NT2/D1 (cell line): ENCODE measurements at regions not wholly inside any gene's neighbourhood (a gene's known extent, or its start where the extent isn't known, plus 50 kb on each side); places are given as distances from the start of the nearest gene placed in this dataset.

Experiments
- DNase-seq: peaks from one replicate; pipeline ENCODE4 v3.0.0-alpha.2; 2011; ENCODE audit warnings: low read depth, low spot score
- H3K27me3 ChIP-seq: 2 replicates; pipeline ENCODE4 v1.6.0; 2011; ENCODE audit warnings: mild to moderate bottlenecking; ENCODE audit not compliant: insufficient read length, insufficient read depth
- H3K36me3 ChIP-seq: 2 replicates; pipeline ENCODE4 v1.6.1; 2011; ENCODE audit warnings: mild to moderate bottlenecking, low read length, mixed read lengths; ENCODE audit not compliant: insufficient read depth, insufficient read length
- H3K4me1 ChIP-seq: 2 replicates; pipeline ENCODE4 v1.5.1; 2011; ENCODE audit not compliant: insufficient read depth, insufficient read length
- H3K4me3 ChIP-seq: 2 replicates; pipeline ENCODE4 v1.5.1; 2011; ENCODE audit warnings: low read depth; ENCODE audit not compliant: insufficient read length
- H3K9ac ChIP-seq: 2 replicates; pipeline ENCODE4 v1.6.0; 2011; ENCODE audit warnings: low read depth; ENCODE audit not compliant: insufficient read length
- H3K9me3 ChIP-seq: 2 replicates; pipeline ENCODE4 v1.5.1; 2011; ENCODE audit warnings: mild to moderate bottlenecking, low read length; ENCODE audit not compliant: insufficient read depth
- SUZ12 ChIP-seq: IDR thresholded peaks from 2 replicates; pipeline ENCODE4 v1.6.1; 2011; ENCODE audit not compliant: insufficient read length, insufficient read depth; ENCODE audit errors: extremely low read depth
- YY1 ChIP-seq: IDR thresholded peaks from 2 replicates; pipeline ENCODE4 v1.6.1; 2011; ENCODE audit not compliant: insufficient read length, insufficient read depth
- ZNF274 ChIP-seq: IDR thresholded peaks from 2 replicates; pipeline ENCODE4 v1.6.1; 2011; ENCODE audit warnings: mild to moderate bottlenecking, low read depth, low read length

DNA sequence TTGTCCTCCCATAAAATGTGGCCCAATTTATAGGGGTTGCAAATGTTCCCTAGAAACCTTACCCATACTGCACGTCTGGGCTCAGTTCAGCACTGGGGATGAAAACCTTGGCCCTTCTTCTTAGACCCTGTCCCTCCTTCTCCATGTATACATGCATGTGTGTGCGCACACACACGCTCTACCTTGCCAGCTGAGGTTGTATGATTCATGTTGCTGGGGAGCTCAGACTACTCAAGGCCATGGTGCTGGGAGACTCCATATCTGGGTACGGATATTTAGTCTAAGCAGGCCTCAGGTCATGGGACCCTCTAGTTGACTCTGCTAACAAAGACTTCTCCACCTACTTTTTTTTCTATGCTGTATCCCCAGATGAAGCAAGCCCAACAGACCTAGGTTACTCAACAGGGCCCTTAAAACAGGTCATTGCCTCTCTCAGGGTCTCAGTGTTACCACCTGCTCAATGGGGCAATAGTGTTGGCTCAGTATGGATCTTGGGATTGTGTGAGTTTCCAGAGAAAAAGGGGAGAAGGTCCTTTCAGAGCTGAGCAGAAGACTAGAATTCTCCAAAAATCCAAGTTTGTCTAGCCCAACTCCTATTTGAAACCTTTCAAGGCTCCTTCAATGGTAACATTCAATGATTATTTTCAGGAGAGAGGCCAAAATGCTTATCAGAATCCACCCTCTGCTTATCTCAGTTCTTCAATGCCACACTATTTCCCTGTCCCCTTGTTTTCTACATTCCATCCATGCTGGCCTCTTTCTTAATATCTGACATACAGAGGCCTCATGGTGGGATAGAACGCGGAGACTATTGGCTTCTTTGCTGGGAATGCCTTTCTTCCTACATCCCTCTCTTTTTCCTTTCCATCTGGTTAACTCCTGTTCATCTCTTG, 123.6 kb upstream of the PITX1 start:
- no peak for DNase-seq

DNA sequence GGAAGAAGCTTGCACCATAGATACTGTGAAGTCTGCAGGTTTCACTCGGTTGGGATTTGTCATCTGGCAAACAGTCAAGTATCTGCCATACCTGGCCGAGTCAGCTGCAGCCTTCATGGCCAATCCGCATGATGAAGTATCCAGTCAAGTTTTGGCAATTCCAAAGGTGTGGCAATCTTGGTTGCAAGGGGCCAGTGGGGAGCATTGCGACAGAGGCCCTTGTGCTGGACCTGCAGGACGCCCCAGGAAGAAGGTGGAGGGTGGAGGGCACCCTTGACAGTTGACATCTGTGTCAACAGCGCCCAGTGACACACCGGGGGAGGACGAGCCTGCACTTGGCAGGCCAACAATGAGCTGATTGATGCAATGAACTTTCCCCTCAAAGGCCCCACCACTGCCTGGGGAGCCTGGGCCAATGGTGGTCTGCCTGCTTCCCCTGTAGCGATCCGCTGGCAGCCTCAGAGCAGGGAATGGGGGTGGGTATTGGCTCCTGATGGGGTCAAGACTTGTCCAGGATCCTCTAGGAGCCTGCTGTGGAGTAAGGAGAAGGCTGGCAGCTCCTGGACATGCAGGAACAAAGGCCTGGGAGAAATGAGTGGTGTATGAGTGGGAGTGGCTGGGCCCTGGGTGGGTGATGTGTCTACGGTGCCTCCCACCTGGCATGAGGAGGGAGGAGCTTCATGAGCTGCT, 122.8 kb upstream of the PITX1 start:
- Histone ChIP-seq H3K4me3 (no peak overlapping the region), H3K9ac (no peak overlapping the region), H3K36me3 (no peaks in the 10 kb centered on the region), H3K27me3 (no peaks in the 10 kb centered on the region), H3K9me3 (no peaks in the 10 kb centered on the region; the same call in 1 of the 2 replicates), H3K4me1 (no peaks in the 10 kb centered on the region)
- TF ChIP-seq SUZ12 (no peak), YY1 (no peak), ZNF274 (no peak)
- no peak for DNase-seq

More for the DNA sequence above, 123.6 kb upstream of the PITX1 start:
- H3K4me3 ChIP-seq = no peak overlapping the region
- no peak overlapping the region for H3K9ac ChIP-seq
- H3K9me3 ChIP-seq = no peaks in the 10 kb centered on the region; the same call in 1 of the 2 replicates
- no peaks in the 10 kb centered on the region for H3K27me3 ChIP-seq
- TF ChIP-seq ZNF274 (no peak), SUZ12 (no peak), YY1 (no peak)
- no peaks in the 10 kb centered on the region for H3K36me3 ChIP-seq
- no peaks in the 10 kb centered on the region for H3K4me1 ChIP-seq

DNA sequence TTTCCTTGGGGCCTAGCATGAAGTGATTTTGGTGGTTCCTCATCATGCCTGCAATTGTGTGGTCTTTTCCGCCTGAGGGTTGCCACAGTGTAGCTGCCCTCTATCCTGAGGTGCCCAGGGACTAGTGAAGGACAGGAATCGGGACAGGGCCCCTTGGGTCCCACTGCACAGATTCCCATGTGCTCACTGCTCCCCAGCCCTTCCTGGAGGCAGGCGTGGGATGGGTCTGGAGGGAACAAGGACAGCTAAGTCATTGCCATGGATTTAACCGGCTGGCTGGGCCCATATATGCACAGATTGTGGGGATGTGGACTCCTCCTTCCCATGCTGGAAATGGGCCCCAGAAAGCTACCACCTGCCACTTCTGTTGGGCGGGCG, 122.3 kb upstream of the PITX1 start:
- H3K9ac ChIP-seq = no peak overlapping the region
- DNase-seq = no peak
- no peaks in the 10 kb centered on the region for H3K27me3 ChIP-seq
- no peaks in the 10 kb centered on the region; the same call in 1 of the 2 replicates for H3K9me3 ChIP-seq
- no peaks in the 10 kb centered on the region for H3K4me1 ChIP-seq
- no peaks in the 10 kb centered on the region for H3K36me3 ChIP-seq
- no peak overlapping the region for H3K4me3 ChIP-seq
- TF ChIP-seq SUZ12 = no peak
- no peak for TF ChIP-seq ZNF274
- TF ChIP-seq YY1 = no peak

DNA sequence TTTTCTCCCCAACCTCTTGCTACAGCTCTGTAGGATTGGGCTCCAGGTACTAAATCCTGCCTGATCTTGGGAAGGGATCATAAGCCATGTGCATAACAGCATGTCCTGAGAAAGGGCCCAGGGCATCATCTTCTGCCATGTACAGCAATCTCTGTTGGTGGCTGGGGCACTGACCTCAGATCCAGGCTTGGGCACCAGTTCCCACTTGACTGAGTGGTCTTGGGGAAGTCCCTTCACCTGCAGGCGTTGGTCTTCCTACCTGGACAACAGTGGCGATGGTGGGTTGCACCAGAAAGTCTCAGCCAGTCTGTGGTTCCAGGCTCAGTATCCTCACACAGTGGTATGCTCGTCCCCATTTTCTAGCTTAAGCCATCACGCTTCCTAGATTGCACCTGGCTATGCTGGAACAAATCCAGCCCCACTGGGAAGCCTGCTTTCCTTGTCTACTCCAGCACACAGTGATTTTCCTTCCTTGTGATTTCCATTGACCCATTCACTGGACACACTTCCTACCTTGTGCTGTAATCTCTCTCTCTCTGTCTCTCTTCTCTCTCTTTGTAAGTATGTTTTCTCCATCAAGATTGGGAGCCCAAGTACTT, 121.7 kb upstream of the PITX1 start:
- no peaks in the 10 kb centered on the region for H3K27me3 ChIP-seq
- no peak for TF ChIP-seq ZNF274
- no peak for TF ChIP-seq YY1
- H3K9ac ChIP-seq = no peak overlapping the region
- DNase-seq = no peak
- no peak overlapping the region for H3K4me3 ChIP-seq
- H3K4me1 ChIP-seq = peaks cover 3% of the 10 kb centered on the region
- H3K9me3 ChIP-seq = no peaks in the 10 kb centered on the region; the same call in 1 of the 2 replicates
- H3K36me3 ChIP-seq = no peaks in the 10 kb centered on the region

DNA sequence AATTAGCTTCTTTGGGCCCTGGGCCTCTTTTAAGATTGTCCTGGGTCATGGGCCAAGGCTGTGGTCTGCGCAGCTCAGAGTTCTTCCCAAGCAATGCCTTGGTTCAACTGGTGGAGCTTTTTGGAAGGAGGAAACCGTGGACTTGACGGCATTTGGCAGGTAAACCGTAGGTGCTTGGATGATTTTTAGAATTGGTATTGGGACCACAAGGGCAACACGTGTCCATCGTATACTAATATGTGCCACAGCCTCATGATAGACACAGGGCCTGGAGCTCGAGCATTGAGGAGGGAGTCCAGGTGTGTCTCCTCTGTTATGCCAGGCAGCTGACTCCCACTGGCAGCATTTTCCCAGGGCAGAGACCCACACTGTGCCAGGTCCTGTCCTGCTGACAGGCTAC, 120.9 kb upstream of the PITX1 start:
- TF ChIP-seq SUZ12 = no peak
- TF ChIP-seq YY1 = no peak
- TF ChIP-seq ZNF274 = no peak
- no peaks in the 10 kb centered on the region for H3K36me3 ChIP-seq
- no peaks in the 10 kb centered on the region for H3K27me3 ChIP-seq
- no peak for DNase-seq
- no peaks in the 10 kb centered on the region; the same call in 1 of the 2 replicates for H3K9me3 ChIP-seq
- no peak overlapping the region for H3K4me3 ChIP-seq
- H3K4me1 ChIP-seq = peaks cover 7% of the 10 kb centered on the region
- H3K9ac ChIP-seq = no peak overlapping the region

DNA sequence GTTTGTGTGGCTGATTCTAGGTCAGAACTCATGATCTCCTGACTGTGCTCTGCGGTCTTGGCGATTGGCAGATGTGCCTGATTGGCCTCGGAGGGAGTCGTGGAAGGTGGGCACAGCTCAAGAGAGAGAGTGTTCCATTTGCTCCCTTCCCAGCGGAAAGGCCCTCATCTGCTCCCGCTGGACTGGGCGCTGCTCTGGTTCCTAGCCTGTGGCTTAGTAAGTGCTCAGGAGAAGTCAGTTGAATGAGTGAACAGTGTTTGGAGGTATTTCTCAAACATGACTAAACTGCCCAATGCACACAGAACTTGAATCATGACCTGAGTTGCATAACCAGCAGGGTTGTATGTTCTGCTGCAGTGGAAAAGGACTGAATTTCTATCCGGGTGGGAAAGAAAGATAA, 120.2 kb upstream of the PITX1 start:
- DNase-seq = no peak
- H3K27me3 ChIP-seq = no peaks in the 10 kb centered on the region
- peaks cover 8% of the 10 kb centered on the region for H3K4me1 ChIP-seq
- H3K36me3 ChIP-seq = no peaks in the 10 kb centered on the region
- H3K9me3 ChIP-seq = no peaks in the 10 kb centered on the region; the same call in 1 of the 2 replicates
- no peak overlapping the region for H3K9ac ChIP-seq
- TF ChIP-seq ZNF274 (no peak), YY1 (no peak), SUZ12 (no peak)
- H3K4me3 ChIP-seq = no peak overlapping the region

DNA sequence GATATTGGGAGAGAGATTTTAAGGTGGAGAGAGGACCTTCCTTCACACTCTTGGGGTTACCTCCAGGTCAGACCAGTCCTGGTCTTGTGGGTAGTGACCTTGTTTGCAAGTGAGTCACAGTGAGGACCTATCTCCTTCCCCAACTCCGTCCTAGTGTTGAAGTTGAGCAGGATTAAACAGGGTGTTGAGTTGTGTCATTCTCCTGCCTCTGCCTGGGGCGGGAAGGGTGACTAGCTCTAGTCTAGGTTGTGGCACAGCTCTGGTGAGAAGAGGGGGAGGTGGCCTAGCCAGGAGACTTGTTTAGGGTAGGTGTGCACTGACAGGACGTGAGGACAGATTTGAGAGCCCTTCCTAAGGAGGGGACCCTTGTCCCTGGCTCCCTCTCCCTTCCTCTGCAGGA, 119.6 kb upstream of the PITX1 start:
- no peak for DNase-seq

More for the DNA sequence above, 119.6 kb upstream of the PITX1 start:
- H3K9ac ChIP-seq = no peak overlapping the region
- no peak for TF ChIP-seq YY1
- no peak for TF ChIP-seq SUZ12
- TF ChIP-seq ZNF274 = no peak
- no peaks in the 10 kb centered on the region for H3K36me3 ChIP-seq
- H3K4me3 ChIP-seq = no peak overlapping the region
- peaks cover 8% of the 10 kb centered on the region for H3K4me1 ChIP-seq
- no peaks in the 10 kb centered on the region; the same call in 1 of the 2 replicates for H3K9me3 ChIP-seq
- no peaks in the 10 kb centered on the region for H3K27me3 ChIP-seq
